ENCODE measurements at regions not wholly inside any gene's neighbourhood (a gene's known extent, or its start where the extent isn't known, plus 50 kb on each side); places are given as distances from the start of the nearest gene placed in this dataset.
"Not testable (repeated sequence)": the region's sequence is repeated elsewhere in the genome, so short reads cannot be mapped to it uniquely, and the experiment has no call there.

DNA sequence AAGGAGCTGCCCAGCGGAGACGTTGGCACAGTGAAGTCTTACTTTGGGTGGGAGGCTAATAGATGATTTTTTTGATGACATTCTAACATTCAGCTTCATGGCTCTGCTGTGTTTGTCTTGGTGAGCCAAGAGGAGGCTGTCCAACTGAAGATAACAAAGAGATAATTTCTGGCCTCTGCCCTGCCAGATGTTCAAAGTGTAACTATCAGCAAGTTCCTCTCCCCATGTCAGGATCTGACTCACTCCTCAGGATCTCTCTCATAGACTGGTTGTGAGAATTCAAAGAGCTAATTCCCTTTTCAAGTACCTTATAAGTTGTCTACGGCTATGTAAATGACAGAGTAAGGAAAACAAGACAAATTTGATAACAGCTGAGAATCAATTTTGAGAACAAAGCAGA is 1340.9 kb downstream of the XPNPEP1 start:
- H2AFZ ChIP-seq (ENCODE audit: low read depth, low read length) = no peak overlapping the region
- no peak overlapping the region for H3K4me3 ChIP-seq (ENCODE audit: low read length)
- H3K9me3 ChIP-seq (ENCODE audit: low read length) = no peaks in the 10 kb centered on the region

GRCh38 chr10:108578258-108578657 is 1345.1 kb downstream of the XPNPEP1 start:
- Histone ChIP-seq H3K4me3 (ENCODE audit: low read length) (no peak overlapping the region), H2AFZ (ENCODE audit: low read depth, low read length) (no peak overlapping the region), H3K36me3 (ENCODE audit: insufficient read depth, low read length) (no peaks in the 10 kb centered on the region), H3K9me3 (ENCODE audit: low read length) (no peaks in the 10 kb centered on the region), H3K27me3 (ENCODE audit: insufficient read depth, low read length) (peaks cover 3% of the 10 kb centered on the region), H3K4me1 (ENCODE audit: insufficient read depth, low read length) (no peaks in the 10 kb centered on the region)

More for the DNA sequence above, 1340.9 kb downstream of the XPNPEP1 start:
- H3K36me3 ChIP-seq (ENCODE audit: insufficient read depth, low read length) = no peaks in the 10 kb centered on the region
- no peaks in the 10 kb centered on the region for H3K4me1 ChIP-seq (ENCODE audit: insufficient read depth, low read length)
- peaks cover 3% of the 10 kb centered on the region for H3K27me3 ChIP-seq (ENCODE audit: insufficient read depth, low read length)

DNA sequence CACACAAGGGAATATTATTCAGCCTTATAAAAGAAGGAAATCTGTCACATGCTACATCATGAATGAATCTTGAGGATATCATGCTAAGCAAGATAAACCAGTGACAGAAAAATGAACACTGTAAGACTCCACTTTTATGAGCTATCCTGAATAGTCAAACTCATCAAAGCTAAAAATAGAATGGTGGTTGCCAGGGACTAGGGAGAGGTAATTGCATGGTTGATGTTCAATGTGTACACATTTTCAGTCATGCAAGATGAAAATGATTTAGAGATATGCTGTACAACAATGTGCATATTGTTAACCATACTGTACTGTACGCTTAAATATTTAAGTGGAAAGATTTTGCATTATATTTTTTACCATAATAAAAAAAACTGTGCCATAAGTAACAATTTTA is 1349.1 kb downstream of the XPNPEP1 start:
- Histone ChIP-seq H3K4me1 (ENCODE audit: insufficient read depth, low read length) (no peaks in the 10 kb centered on the region), H3K9me3 (ENCODE audit: low read length) (no peaks in the 10 kb centered on the region), H3K27me3 (ENCODE audit: insufficient read depth, low read length) (no peaks in the 10 kb centered on the region), H3K4me3 (ENCODE audit: low read length) (no peak overlapping the region), H3K36me3 (ENCODE audit: insufficient read depth, low read length) (no peaks in the 10 kb centered on the region), H2AFZ (ENCODE audit: low read depth, low read length) (no peak overlapping the region)

DNA sequence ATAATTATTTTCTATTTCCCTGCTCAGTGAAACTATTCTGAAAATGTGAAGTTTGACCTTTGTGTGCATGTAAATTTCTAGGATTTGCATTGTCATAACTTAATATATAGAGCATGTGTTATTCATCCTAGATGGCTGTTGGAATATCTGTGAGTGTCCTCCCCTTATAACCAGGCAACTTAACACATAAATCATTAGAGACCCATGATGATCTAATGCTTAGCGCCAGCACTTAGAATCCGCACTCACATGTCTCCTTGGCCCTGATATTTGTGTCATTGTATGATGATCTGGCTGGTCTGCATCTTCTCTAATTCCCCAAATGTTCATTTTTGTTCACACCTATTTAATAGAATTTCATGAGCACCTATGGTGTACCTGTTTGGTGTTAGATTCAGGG is 1354.5 kb downstream of the XPNPEP1 start:
- Histone ChIP-seq H2AFZ (ENCODE audit: low read depth, low read length) (no peak overlapping the region), H3K4me3 (ENCODE audit: low read length) (no peak overlapping the region), H3K9me3 (ENCODE audit: low read length) (no peaks in the 10 kb centered on the region), H3K4me1 (ENCODE audit: insufficient read depth, low read length) (no peaks in the 10 kb centered on the region), H3K27me3 (ENCODE audit: insufficient read depth, low read length) (no peaks in the 10 kb centered on the region), H3K36me3 (ENCODE audit: insufficient read depth, low read length) (no peaks in the 10 kb centered on the region)

DNA sequence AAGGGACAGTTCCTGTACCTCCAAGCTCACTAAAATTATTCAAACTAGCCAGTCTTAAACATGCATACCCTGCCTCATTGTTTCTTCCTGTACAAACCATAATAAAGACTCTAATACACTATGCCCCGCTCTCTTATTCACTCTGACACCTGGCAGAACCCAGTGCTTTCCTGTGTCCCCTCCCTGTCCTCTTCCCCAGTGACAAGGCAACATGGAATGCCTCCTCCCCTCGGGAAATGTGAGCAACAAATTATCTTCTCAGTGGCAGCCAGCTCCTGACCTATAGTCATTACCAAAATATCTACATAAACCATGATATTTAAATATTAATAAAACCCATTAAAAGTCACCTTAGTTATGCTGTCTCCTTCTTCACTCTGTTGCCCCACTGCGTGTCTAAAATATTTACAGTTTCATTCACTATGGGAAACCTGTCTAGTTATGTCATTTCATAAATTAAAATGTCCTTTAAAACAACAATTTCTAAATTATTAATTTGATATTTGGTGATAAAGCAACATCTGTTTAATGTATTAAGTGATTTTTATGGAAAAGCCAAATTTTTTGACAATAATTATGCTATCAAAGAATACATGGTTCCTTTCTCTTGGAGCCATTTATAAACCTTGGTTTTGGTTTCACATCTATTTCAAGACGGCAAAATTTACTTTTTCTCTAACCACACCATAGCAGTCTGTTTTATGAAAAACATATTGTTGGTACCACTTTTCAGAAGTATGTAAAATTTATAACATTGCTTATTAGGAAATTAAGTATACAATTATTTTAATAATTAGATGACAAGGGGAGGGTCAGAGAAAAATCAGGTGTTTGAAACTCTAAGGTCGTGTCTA is 1355.2 kb downstream of the XPNPEP1 start:
- Histone ChIP-seq H3K9me3 (ENCODE audit: low read length) (no peaks in the 10 kb centered on the region), H3K4me1 (ENCODE audit: insufficient read depth, low read length) (no peaks in the 10 kb centered on the region), H3K4me3 (ENCODE audit: low read length) (no peak overlapping the region), H3K27me3 (ENCODE audit: insufficient read depth, low read length) (no peaks in the 10 kb centered on the region), H2AFZ (ENCODE audit: low read depth, low read length) (no peak overlapping the region), H3K36me3 (ENCODE audit: insufficient read depth, low read length) (no peaks in the 10 kb centered on the region)

GRCh38 chr10:108566316-108567107 is 1356.8 kb downstream of the XPNPEP1 start:
- no peak overlapping the region for H3K4me3 ChIP-seq (ENCODE audit: low read length)
- H3K9me3 ChIP-seq (ENCODE audit: low read length) = no peaks in the 10 kb centered on the region
- no peak overlapping the region for H2AFZ ChIP-seq (ENCODE audit: low read depth, low read length)
- H3K27me3 ChIP-seq (ENCODE audit: insufficient read depth, low read length) = no peaks in the 10 kb centered on the region
- no peaks in the 10 kb centered on the region for H3K4me1 ChIP-seq (ENCODE audit: insufficient read depth, low read length)
- no peaks in the 10 kb centered on the region for H3K36me3 ChIP-seq (ENCODE audit: insufficient read depth, low read length)

DNA sequence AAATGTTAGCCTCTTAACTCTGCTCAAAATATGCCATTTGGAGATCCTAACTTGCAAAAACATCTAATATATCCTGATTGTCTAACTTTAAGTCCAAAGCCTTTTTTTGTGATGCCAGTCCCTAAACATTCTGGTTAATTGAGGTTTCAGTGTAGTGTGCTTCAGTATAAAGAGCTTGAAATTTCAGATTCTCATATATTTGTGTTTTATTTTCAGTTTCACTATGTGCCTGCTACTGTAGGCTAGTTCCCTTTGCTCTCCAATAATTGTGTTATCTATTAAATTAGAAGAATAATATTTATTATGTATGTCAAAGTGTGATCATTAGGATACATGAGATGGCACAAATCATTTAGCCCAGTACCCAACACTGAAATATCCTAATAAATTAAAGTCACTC is 1361.2 kb downstream of the XPNPEP1 start:
- H3K9me3 ChIP-seq (ENCODE audit: low read length) = no peaks in the 10 kb centered on the region
- H3K27me3 ChIP-seq (ENCODE audit: insufficient read depth, low read length) = peaks cover 2% of the 10 kb centered on the region
- no peaks in the 10 kb centered on the region for H3K36me3 ChIP-seq (ENCODE audit: insufficient read depth, low read length)
- no peak overlapping the region for H3K4me3 ChIP-seq (ENCODE audit: low read length)
- no peak overlapping the region for H2AFZ ChIP-seq (ENCODE audit: low read depth, low read length)
- H3K4me1 ChIP-seq (ENCODE audit: insufficient read depth, low read length) = no peaks in the 10 kb centered on the region

DNA sequence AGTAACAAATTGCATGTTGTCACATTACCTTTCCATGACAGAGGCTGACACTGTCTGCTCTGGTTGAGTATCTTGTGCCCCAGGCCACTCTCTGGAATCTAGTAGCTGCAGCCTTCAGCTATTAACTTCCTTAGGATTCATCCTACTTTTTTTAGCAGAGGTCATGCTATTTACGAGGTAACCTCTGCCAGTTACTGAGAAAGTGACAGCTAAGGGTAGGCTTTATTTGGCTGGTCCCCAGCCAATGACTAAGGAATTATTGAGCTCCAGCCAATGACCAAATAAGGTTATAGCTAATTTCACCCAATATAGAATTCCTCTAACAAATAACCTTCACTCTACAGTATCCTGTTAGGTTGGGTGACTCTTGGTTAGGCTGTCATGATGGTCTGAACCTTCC is 1361.7 kb downstream of the XPNPEP1 start:
- no peaks in the 10 kb centered on the region for H3K9me3 ChIP-seq (ENCODE audit: low read length)
- no peaks in the 10 kb centered on the region for H3K36me3 ChIP-seq (ENCODE audit: insufficient read depth, low read length)
- H3K27me3 ChIP-seq (ENCODE audit: insufficient read depth, low read length) = peaks cover 2% of the 10 kb centered on the region
- no peak overlapping the region for H3K4me3 ChIP-seq (ENCODE audit: low read length)
- H2AFZ ChIP-seq (ENCODE audit: low read depth, low read length) = no peak overlapping the region
- no peaks in the 10 kb centered on the region for H3K4me1 ChIP-seq (ENCODE audit: insufficient read depth, low read length)

GRCh38 chr10:108560488-108560887 is 1362.8 kb downstream of the XPNPEP1 start:
- Histone ChIP-seq H3K9me3 (ENCODE audit: low read length) (no peaks in the 10 kb centered on the region), H3K4me3 (ENCODE audit: low read length) (no peak overlapping the region), H3K4me1 (ENCODE audit: insufficient read depth, low read length) (no peaks in the 10 kb centered on the region), H3K27me3 (ENCODE audit: insufficient read depth, low read length) (peaks cover 2% of the 10 kb centered on the region), H2AFZ (ENCODE audit: low read depth, low read length) (no peak overlapping the region), H3K36me3 (ENCODE audit: insufficient read depth, low read length) (no peaks in the 10 kb centered on the region)

- H3K4me1 ChIP-seq (ENCODE audit: insufficient read depth, low read length) = no peaks in the 10 kb centered on the region
- H3K9me3 ChIP-seq (ENCODE audit: low read length) = no peaks in the 10 kb centered on the region
- no peaks in the 10 kb centered on the region for H3K36me3 ChIP-seq (ENCODE audit: insufficient read depth, low read length)
- H3K27me3 ChIP-seq (ENCODE audit: insufficient read depth, low read length) = no peaks in the 10 kb centered on the region
- no peak overlapping the region for H2AFZ ChIP-seq (ENCODE audit: low read depth, low read length)
- H3K4me3 ChIP-seq (ENCODE audit: low read length) = no peak overlapping the region
Measured at GRCh38 chr10:108556186-108556585, 1367.1 kb downstream of the XPNPEP1 start.

DNA sequence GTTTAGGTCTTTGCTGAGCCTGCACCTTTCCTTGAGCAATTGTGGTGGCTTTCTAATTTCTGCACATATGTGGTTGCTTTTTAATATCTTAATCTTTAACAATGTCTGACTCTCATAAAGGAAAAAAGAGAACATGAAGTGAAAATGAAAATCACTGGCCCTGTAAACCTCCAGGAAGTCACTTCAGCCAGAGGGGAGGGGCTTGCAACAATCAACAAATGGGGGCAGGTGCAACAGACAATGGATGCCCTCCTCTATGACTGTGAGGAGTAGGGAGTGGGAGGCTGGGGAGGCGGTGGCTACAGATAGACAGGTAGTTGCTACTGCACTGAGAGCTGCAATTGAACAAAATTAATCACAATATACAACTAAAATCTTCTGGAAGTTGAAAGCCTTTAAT is 1377.4 kb downstream of the XPNPEP1 start:
- no peaks in the 10 kb centered on the region for H3K27me3 ChIP-seq (ENCODE audit: insufficient read depth, low read length)

GRCh38 chr10:108544500-108545120 is 1378.7 kb downstream of the XPNPEP1 start:
- Histone ChIP-seq H3K4me1 (ENCODE audit: insufficient read depth, low read length) (no peaks in the 10 kb centered on the region), H3K9me3 (ENCODE audit: low read length) (no peaks in the 10 kb centered on the region), H3K27me3 (ENCODE audit: insufficient read depth, low read length) (no peaks in the 10 kb centered on the region), H3K36me3 (ENCODE audit: insufficient read depth, low read length) (no peaks in the 10 kb centered on the region), H3K4me3 (ENCODE audit: low read length) (no peak overlapping the region), H2AFZ (ENCODE audit: low read depth, low read length) (no peak overlapping the region)

More for the DNA sequence above, 1377.4 kb downstream of the XPNPEP1 start:
- H2AFZ ChIP-seq (ENCODE audit: low read depth, low read length) = no peak overlapping the region
- H3K36me3 ChIP-seq (ENCODE audit: insufficient read depth, low read length) = no peaks in the 10 kb centered on the region
- H3K4me1 ChIP-seq (ENCODE audit: insufficient read depth, low read length) = no peaks in the 10 kb centered on the region
- H3K9me3 ChIP-seq (ENCODE audit: low read length) = no peaks in the 10 kb centered on the region
- H3K4me3 ChIP-seq (ENCODE audit: low read length) = no peak overlapping the region

- H3K27me3 ChIP-seq (ENCODE audit: insufficient read depth, low read length); H2AFZ ChIP-seq (ENCODE audit: low read depth, low read length); H3K4me3 ChIP-seq (ENCODE audit: low read length); H3K9me3 ChIP-seq (ENCODE audit: low read length); H3K36me3 ChIP-seq (ENCODE audit: insufficient read depth, low read length); H3K4me1 ChIP-seq (ENCODE audit: insufficient read depth, low read length): not testable (repeated sequence)
Measured at GRCh38 chr10:108533551-108533950, 1369.0 kb upstream of the SORCS1 start.
